ENCODE measurements at regions not wholly inside any gene's neighbourhood (a gene's known extent, or its start where the extent isn't known, plus 50 kb on each side); places are given as distances from the start of the nearest gene placed in this dataset.

DNA sequence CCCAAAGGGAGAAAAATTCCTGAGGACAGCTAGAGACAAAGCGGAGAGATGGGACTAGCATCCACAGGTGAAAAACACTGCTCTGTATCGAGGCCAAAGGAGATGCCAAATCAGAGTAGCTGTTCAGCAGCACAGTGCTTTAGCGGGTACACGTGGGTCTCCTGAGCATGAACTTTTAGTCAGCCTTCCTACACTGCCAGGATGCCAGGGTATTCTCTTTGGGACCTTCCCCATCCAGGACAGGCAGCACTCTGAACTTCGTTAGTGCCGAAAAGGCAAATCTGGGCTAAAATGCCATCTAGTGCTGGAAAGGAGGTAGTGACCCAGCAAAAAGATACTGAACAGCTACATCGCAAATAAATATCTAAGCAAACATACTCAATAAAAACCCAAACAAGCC lies 64.9 kb downstream of the C6orf58 start:
- DNase-seq: peak; percentile 1 to 3

Data from activated CD4-positive, alpha-beta T cell treated with anti-CD3 and anti-CD28 coated beads, Interleukin-2, amount 50 U/mL, for 48 hours (primary cell).